Naive thymus-derived CD8-positive, alpha-beta T cell (primary cell): ENCODE measurements at regions not wholly inside any gene's neighbourhood (a gene's known extent, or its start where the extent isn't known, plus 50 kb on each side); places are given as distances from the start of the nearest gene placed in this dataset.

ENCODE experiments used
- ATAC-seq, 2 donors: fragments of 150-1000 bp; cut with Tn5 transposase in 1 of 2; sonication (Bioruptor Pico), chemical (Tn5 transposase) in 1 of 2; 1 replicate in 1 of 2; 2 replicates in 1 of 2; pipeline ENCODE4 v1.10.0; 2021; ENCODE audit warnings: mild to moderate bottlenecking in 2 of 2, moderate library complexity in 2 of 2
- POLR2A ChIA-PET: fragments of 350-600 bp; sonication (Branson Sonifier 250); formaldehyde crosslinking; loops from one replicate; lab custom pipeline; 2021; ENCODE audit warnings: antibody characterized with exemption; lab: Charles Lee
- DNase-seq, 10 donors: peaks; one replicate each; pipeline versions ENCODE4 v3.0.0 to v3.0.0-alpha.2; 2020 to 2022
- H3K27ac Mint-ChIP-seq, 10 donors: one replicate each; pipeline ENCODE4 v1.8.0; 2020 to 2022; ENCODE audit warnings: mild to moderate bottlenecking in 10 of 10, mixed read lengths in 10 of 10, moderate library complexity in 4 of 10, inconsistent platforms in 1 of 10
- H3K27me3 Mint-ChIP-seq, 5 donors: one replicate each; pipeline ENCODE4 v1.8.0; 2021 to 2022; ENCODE audit warnings: mixed read lengths in 5 of 5
- H3K36me3 Mint-ChIP-seq, 3 donors: one replicate each; pipeline ENCODE4 v1.8.0; 2020 to 2022; ENCODE audit warnings: mixed read lengths in 3 of 3, mild to moderate bottlenecking in 2 of 3, inconsistent platforms in 1 of 3
- H3K4me1 Mint-ChIP-seq, 4 donors: one replicate each; pipeline ENCODE4 v1.8.0; 2021 to 2022; ENCODE audit warnings: mixed read lengths in 4 of 4
- H3K4me3 Mint-ChIP-seq, 10 donors: one replicate each; pipeline ENCODE4 v1.8.0; 2020 to 2022; ENCODE audit warnings: mild to moderate bottlenecking in 10 of 10, mixed read lengths in 10 of 10, moderate library complexity in 6 of 10, inconsistent platforms in 1 of 10
- H3K9me3 Mint-ChIP-seq, 9 donors: one replicate each; pipeline ENCODE4 v1.8.0; 2020 to 2022; ENCODE audit warnings: mixed read lengths in 9 of 9, mild to moderate bottlenecking in 3 of 9, inconsistent platforms in 1 of 9, moderate library complexity in 1 of 9

DNA sequence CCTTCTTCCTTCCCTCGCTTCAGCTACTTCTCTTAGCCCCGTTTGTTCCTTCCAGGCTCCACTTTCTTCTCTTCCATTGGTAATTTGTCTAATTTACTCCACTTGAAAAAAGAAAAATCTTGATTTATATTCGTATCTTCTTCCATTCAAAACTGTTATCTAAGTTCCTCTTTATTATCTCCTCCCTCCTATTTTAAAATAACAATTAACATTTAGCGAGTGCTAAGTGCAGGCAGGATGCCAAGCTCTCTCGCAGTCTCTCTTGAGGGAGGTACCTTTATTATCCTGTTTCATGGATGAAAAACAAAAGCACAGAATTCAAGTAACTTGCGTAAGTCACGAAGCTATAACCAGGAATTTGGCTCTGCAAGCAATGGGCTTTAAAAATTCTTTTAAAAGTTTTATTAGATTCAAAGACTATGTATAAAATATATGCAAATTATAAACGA, 418.9 kb upstream of the NAALADL2 start:
- H3K4me1 Mint-ChIP-seq = peaks cover 6 to 16% (median 14%) of the 10 kb centered on the region in 4 donors
- peaks cover 0 to 16% (median 12%) of the 10 kb centered on the region in 5 donors for H3K27me3 Mint-ChIP-seq
- H3K4me3 Mint-ChIP-seq = peak overlapping the region; percentile 47 to 85 (median 81)
- H3K9me3 Mint-ChIP-seq = no peaks in the 10 kb centered on the region
- peak overlapping the region in 4 of 10 donors; percentile 53 to 75 (median 68) for H3K27ac Mint-ChIP-seq
- ATAC-seq (no peak), DNase-seq (peak in 1 of 10 donors; percentile 3)
- H3K36me3 Mint-ChIP-seq = no peaks in the 10 kb centered on the region
- POLR2A ChIA-PET = interaction anchor here (0.6 kb wide), 1 partner anchor 206 kb away, joined by 3 read pairs; no protein-coding TSS in a partner anchor

DNA sequence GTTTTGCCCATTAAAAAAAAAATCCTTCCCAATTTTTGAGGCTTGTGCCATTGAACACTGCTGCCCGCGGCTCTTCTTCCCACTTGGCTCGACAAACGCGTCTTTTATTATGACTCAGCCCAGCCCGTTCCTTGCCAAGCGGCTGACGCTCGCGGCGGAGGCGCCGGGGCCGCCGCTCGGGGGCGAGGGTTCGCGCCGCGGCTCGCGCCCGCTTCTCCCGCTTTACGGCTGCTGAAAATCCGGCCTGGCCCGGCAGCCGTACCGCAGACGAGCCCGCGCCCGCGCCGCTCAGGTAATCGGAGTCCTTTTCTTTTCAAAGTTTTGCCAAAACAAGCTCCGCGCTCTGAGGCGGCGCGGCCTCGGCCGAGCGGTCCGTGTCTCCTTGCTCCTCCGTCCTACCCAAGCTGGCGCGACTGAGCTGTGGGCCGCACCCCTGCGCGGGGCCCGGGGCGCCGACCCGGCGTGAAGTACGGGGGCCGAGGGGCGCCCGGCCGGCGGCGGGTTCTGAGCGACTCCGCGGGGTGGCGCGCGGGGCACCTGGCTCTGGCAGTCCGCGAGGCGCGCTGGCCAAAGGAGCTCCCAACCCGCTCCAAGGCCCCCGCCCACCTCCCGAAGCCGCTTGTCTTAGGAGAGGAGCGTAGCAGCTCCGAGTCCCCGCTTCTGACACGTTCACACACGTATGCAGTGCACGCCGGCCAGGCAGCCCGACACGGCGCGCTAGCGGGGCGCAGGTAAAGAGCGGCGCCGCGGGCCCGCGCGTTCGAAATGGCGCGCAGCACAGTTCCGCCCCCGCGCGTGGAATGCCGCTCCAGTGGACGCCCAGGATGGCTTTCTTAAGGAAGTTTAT, 418.2 kb upstream of the NAALADL2 start:
- POLR2A ChIA-PET = interaction anchor here (0.6 kb wide), 1 partner anchor 206 kb away, joined by 3 read pairs; no protein-coding TSS in a partner anchor
- Mint-ChIP-seq H3K4me1 (peaks cover 6 to 16% (median 14%) of the 10 kb centered on the region in 4 donors), H3K36me3 (no peaks in the 10 kb centered on the region), H3K27ac (peak overlapping the region in 8 of 10 donors; percentile 37 to 91 (median 68)), H3K4me3 (peak overlapping the region; percentile 80 to 97 (median 85)), H3K9me3 (no peaks in the 10 kb centered on the region), H3K27me3 (peaks cover 0 to 16% (median 12%) of the 10 kb centered on the region in 5 donors)
- DNase-seq (peak; percentile 30 to 82 (median 62)), ATAC-seq (peak; percentile 66 to 80)

DNA sequence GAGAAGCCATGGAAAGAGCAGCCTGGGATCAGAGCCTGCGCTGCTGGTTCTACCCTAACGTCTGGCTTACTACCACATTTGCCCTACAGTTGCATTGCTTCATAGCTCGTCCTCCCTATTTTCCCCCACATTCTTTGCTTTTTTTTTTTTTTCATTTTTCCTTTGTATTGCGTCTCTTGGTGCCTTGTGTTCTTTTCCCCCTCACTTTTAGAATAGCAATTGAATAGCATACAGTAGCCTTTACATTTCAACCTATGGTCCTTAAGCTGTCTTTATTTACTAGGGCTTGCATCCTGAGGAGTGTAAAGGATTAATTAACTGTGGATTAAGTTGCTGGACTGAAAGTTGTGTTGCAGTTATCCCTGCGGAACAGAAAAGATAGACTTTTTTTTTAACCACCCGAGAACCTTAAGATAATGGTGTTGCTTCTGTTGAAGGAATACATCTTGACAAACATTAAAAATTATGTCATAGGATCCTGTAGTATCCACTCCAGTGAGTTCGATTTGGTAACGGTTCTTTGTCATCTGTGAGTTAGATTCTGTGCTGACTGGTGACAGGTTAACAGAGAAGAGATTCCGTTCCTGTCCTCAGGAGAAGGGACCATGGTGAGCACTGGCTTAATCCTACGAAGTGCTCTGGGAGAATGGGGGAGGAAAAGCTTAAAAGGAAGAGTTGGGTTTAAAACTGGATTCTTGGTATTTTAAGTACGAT, 417.4 kb upstream of the NAALADL2 start:
- peak overlapping the region in 9 of 10 donors; percentile 37 to 91 (median 72) for H3K27ac Mint-ChIP-seq
- POLR2A ChIA-PET = no interaction called here
- peaks cover 0 to 16% (median 12%) of the 10 kb centered on the region in 5 donors for H3K27me3 Mint-ChIP-seq

GRCh38 chr3:174442302-174442682, 416.8 kb upstream of the NAALADL2 start:
- DNase-seq (no peak), ATAC-seq (no peak)
- no peaks in the 10 kb centered on the region for H3K9me3 Mint-ChIP-seq
- POLR2A ChIA-PET = no interaction called here
- H3K4me3 Mint-ChIP-seq = no peak overlapping the region
- H3K36me3 Mint-ChIP-seq = no peaks in the 10 kb centered on the region
- peaks cover 0 to 16% (median 12%) of the 10 kb centered on the region in 5 donors for H3K27me3 Mint-ChIP-seq
- H3K4me1 Mint-ChIP-seq = peaks cover 6 to 16% (median 14%) of the 10 kb centered on the region in 4 donors
- H3K27ac Mint-ChIP-seq = no peak overlapping the region

More for the DNA sequence above, 417.4 kb upstream of the NAALADL2 start:
- no peaks in the 10 kb centered on the region for H3K9me3 Mint-ChIP-seq
- no peak for ATAC-seq
- peak overlapping the region; percentile 80 to 97 (median 84) for H3K4me3 Mint-ChIP-seq
- H3K36me3 Mint-ChIP-seq = no peaks in the 10 kb centered on the region
- DNase-seq = no peak
- H3K4me1 Mint-ChIP-seq = peaks cover 6 to 16% (median 14%) of the 10 kb centered on the region in 4 donors

GRCh38 chr3:174444391-174444790, 414.7 kb upstream of the NAALADL2 start:
- Mint-ChIP-seq H3K9me3 (peaks cover 0 to 15% (median 10%) of the 10 kb centered on the region in 9 donors), H3K27me3 (peaks cover 0 to 19% (median 12%) of the 10 kb centered on the region in 5 donors), H3K4me3 (no peak overlapping the region), H3K27ac (no peak overlapping the region), H3K36me3 (peaks cover 0 to 9% (median 4%) of the 10 kb centered on the region in 3 donors), H3K4me1 (peaks cover 6 to 16% (median 15%) of the 10 kb centered on the region in 4 donors)
- POLR2A ChIA-PET = no interaction called here
- DNase-seq (no peak), ATAC-seq (no peak)

GRCh38 chr3:174457758-174458157, 401.4 kb upstream of the NAALADL2 start:
- H3K27ac Mint-ChIP-seq = no peak overlapping the region
- H3K4me1 Mint-ChIP-seq = peaks cover 0 to 1% (median 0%) of the 10 kb centered on the region in 4 donors
- DNase-seq = no peak
- no peaks in the 10 kb centered on the region for H3K27me3 Mint-ChIP-seq
- no peak overlapping the region for H3K4me3 Mint-ChIP-seq
- peaks cover 0 to 2% (median 0%) of the 10 kb centered on the region in 3 donors for H3K36me3 Mint-ChIP-seq
- no peak for ATAC-seq
- peaks cover 0 to 34% (median 14%) of the 10 kb centered on the region in 9 donors for H3K9me3 Mint-ChIP-seq
- POLR2A ChIA-PET = interaction anchor here (0.7 kb wide), 1 partner anchor 122 kb away, joined by 3 read pairs; no protein-coding TSS in a partner anchor

DNA sequence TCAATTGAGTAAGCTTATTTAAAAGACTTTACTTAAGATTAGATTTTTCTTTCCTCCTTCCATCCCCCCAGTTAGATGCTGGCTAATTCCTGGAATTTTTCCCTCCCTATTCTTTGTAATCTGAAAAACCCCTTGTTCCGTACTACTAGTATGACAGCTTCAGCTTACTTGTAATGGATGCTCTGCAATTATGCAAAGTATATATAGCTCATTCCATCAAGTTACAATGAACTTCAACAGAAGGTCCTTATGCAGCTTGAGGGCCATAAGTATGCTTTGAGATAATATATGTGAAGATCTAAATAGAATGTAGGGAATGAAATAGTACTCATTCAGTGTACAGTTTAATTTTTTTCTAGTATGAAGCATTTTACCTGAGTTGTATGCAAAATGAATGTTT, 398.3 kb upstream of the NAALADL2 start:
- no peak for DNase-seq
- POLR2A ChIA-PET = no interaction called here
- ATAC-seq = no peak
- Mint-ChIP-seq H3K9me3 (peaks cover 0 to 16% (median 6%) of the 10 kb centered on the region in 9 donors), H3K36me3 (no peaks in the 10 kb centered on the region), H3K4me1 (peaks cover 0 to 1% (median 0%) of the 10 kb centered on the region in 4 donors), H3K4me3 (no peak overlapping the region), H3K27ac (no peak overlapping the region), H3K27me3 (no peaks in the 10 kb centered on the region)

- no peak for ATAC-seq
- no peaks in the 10 kb centered on the region for H3K36me3 Mint-ChIP-seq
- POLR2A ChIA-PET = no interaction called here
- no peak overlapping the region for H3K27ac Mint-ChIP-seq
- H3K9me3 Mint-ChIP-seq = peaks cover 0 to 2% (median 0%) of the 10 kb centered on the region in 9 donors
- H3K4me3 Mint-ChIP-seq = no peak overlapping the region
- no peaks in the 10 kb centered on the region for H3K27me3 Mint-ChIP-seq
- peaks cover 0 to 1% (median 0%) of the 10 kb centered on the region in 4 donors for H3K4me1 Mint-ChIP-seq
- DNase-seq = no peak
Measured at GRCh38 chr3:174462916-174463315, 396.2 kb upstream of the NAALADL2 start.

DNA sequence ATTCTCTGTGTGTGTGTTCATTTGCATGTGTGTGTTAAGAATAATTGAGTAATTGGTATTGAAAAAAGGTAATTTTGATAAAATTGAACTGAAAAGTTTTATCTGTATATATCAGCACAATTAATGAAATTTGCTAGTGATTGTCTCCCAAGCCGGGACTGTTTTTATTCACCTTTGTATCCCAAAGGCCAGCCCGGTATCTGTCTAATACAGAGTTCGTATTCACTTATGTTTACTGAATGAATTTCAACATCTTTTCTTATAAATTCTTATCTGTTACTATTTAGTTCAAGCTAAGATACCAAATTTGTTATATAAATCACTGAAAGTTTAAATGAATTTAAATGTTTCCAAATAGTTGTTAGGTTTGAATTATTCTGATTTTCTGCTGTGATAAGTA, 394.0 kb upstream of the NAALADL2 start:
- no peaks in the 10 kb centered on the region for H3K27me3 Mint-ChIP-seq
- no peak overlapping the region for H3K27ac Mint-ChIP-seq
- no peak overlapping the region for H3K4me3 Mint-ChIP-seq
- DNase-seq (no peak), ATAC-seq (no peak)
- POLR2A ChIA-PET = no interaction called here
- H3K36me3 Mint-ChIP-seq = peaks cover 0 to 3% (median 0%) of the 10 kb centered on the region in 3 donors
- peaks cover 0 to 1% (median 0%) of the 10 kb centered on the region in 4 donors for H3K4me1 Mint-ChIP-seq
- H3K9me3 Mint-ChIP-seq = peaks cover 0 to 7% (median 0%) of the 10 kb centered on the region in 9 donors

GRCh38 chr3:174466471-174467054, 392.6 kb upstream of the NAALADL2 start:
- H3K27ac Mint-ChIP-seq = no peak overlapping the region
- peaks cover 0 to 3% (median 0%) of the 10 kb centered on the region in 3 donors for H3K36me3 Mint-ChIP-seq
- ATAC-seq (no peak), DNase-seq (no peak)
- no peak overlapping the region for H3K4me3 Mint-ChIP-seq
- H3K9me3 Mint-ChIP-seq = peaks cover 0 to 7% (median 0%) of the 10 kb centered on the region in 9 donors
- POLR2A ChIA-PET = no interaction called here
- H3K4me1 Mint-ChIP-seq = no peaks in the 10 kb centered on the region
- H3K27me3 Mint-ChIP-seq = no peaks in the 10 kb centered on the region

- no peak overlapping the region for H3K27ac Mint-ChIP-seq
Measured at GRCh38 chr3:174477491-174477890, 381.6 kb upstream of the NAALADL2 start.

DNA sequence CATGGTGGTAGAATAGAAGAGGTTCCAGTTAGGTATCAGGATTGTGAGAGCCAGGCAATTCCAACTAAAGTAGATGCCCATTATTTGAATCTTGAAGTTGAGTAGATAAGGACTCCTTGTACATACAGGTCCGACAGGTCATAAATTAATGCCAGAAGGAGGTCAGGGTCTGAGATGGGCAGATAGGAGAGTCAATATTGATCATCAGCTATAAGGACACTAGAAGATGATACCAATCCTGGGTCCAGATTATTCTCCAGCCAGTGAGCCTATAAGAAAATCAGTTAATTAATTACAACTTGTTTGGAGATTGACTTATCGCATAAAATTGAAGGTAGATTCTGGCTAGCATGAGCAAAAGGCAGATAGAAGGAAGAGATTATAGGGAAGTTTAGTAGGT, 378.4 kb upstream of the NAALADL2 start:
- POLR2A ChIA-PET = no interaction called here

More at GRCh38 chr3:174477491-174477890, 381.6 kb upstream of the NAALADL2 start:
- no peaks in the 10 kb centered on the region for H3K36me3 Mint-ChIP-seq
- DNase-seq (no peak), ATAC-seq (no peak)
- peaks cover 0 to 5% (median 0%) of the 10 kb centered on the region in 9 donors for H3K9me3 Mint-ChIP-seq
- no peak overlapping the region for H3K4me3 Mint-ChIP-seq
- POLR2A ChIA-PET = no interaction called here
- H3K4me1 Mint-ChIP-seq = no peaks in the 10 kb centered on the region
- H3K27me3 Mint-ChIP-seq = no peaks in the 10 kb centered on the region

More for the DNA sequence above, 378.4 kb upstream of the NAALADL2 start:
- no peak for DNase-seq
- Mint-ChIP-seq H3K27ac (no peak overlapping the region), H3K9me3 (peaks cover 0 to 8% (median 0%) of the 10 kb centered on the region in 9 donors), H3K36me3 (no peaks in the 10 kb centered on the region), H3K27me3 (no peaks in the 10 kb centered on the region), H3K4me1 (no peaks in the 10 kb centered on the region), H3K4me3 (no peak overlapping the region)
- no peak for ATAC-seq
